ENCODE measurements at regions not wholly inside any gene's neighbourhood (a gene's known extent, or its start where the extent isn't known, plus 50 kb on each side); places are given as distances from the start of the nearest gene placed in this dataset.

- TF ChIP-seq MAX (IDR thresholded peaks at IDR 0.05) = no peak
- TF ChIP-seq GATA3 (IDR thresholded peaks at IDR 0.05; ENCODE audit: borderline replicate concordance) = no peak
- TF ChIP-seq POLR2A (IDR thresholded peaks at IDR 0.05; ENCODE audit: low read length) = no peak
- no peak for TF ChIP-seq CTCF (IDR thresholded peaks at IDR 0.05)
- TF ChIP-seq HDAC2 (IDR thresholded peaks at IDR 0.05) = no peak
- TF ChIP-seq JUNB (IDR thresholded peaks at IDR 0.05) = no peak
- no peak for TF ChIP-seq BHLHE40 (IDR thresholded peaks at IDR 0.05; ENCODE audit: low read depth, low read length)
- no peak for TF ChIP-seq REST (IDR thresholded peaks at IDR 0.05)
- no peak for TF ChIP-seq MYC (IDR thresholded peaks at IDR 0.05; ENCODE audit: borderline replicate concordance, low read length)
These were observed 144.8 kb upstream of the PIK3R1 start for GRCh38 chr5:68070591-68071281.
